MCF 10A (cell line): ENCODE measurements at regions not wholly inside any gene's neighbourhood (a gene's known extent, or its start where the extent isn't known, plus 50 kb on each side); places are given as distances from the start of the nearest gene placed in this dataset.

Source experiments
- BruUV-seq: library from RNA; stranded (reverse); fragments of 400-500 nt; replicated peaks from 2 replicates; lab custom pipeline; 2021; lab: Mats Ljungman, UMichigan
- CTCF ChIA-PET: fragments of 300-600 bp; sonication (Branson Sonifier 250); formaldehyde crosslinking; extraction: SDS; loops from one replicate; lab custom pipeline; 2021; ENCODE audit warnings: antibody characterized with exemption, inconsistent platforms; lab: Yijun Ruan, JAX
- POLR2A ChIA-PET: fragments of 300-600, 350-650 bp; sonication (Branson Sonifier 250); formaldehyde crosslinking; extraction: SDS; loops from one replicate; lab custom pipeline; 2020; ENCODE audit warnings: antibody characterized with exemption, inconsistent platforms; lab: Yijun Ruan, JAX
- DNase-seq: peaks from one replicate; pipeline ENCODE4 v3.0.0-alpha.2; 2018; ENCODE audit not compliant: unreplicated experiment
- H3K27ac Mint-ChIP-seq: one replicate; pipeline ENCODE4 v1.8.0; 2022; ENCODE audit warnings: mild to moderate bottlenecking, low read depth, mixed read lengths; ENCODE audit not compliant: unreplicated experiment
- H3K27me3 Mint-ChIP-seq: one replicate; pipeline ENCODE4 v1.8.0; 2022; ENCODE audit warnings: mixed read lengths; ENCODE audit not compliant: insufficient read depth, unreplicated experiment
- H3K36me3 Mint-ChIP-seq: one replicate; pipeline ENCODE4 v1.8.0; 2022; ENCODE audit warnings: mild to moderate bottlenecking, moderate library complexity, mixed read lengths; ENCODE audit not compliant: insufficient read depth, unreplicated experiment
- H3K4me1 Mint-ChIP-seq: one replicate; pipeline ENCODE4 v1.8.0; 2022; ENCODE audit warnings: mixed read lengths; ENCODE audit not compliant: insufficient read depth, unreplicated experiment
- H3K4me3 Mint-ChIP-seq: one replicate; pipeline ENCODE4 v1.8.0; 2022; ENCODE audit warnings: mild to moderate bottlenecking, moderate library complexity, mixed read lengths; ENCODE audit not compliant: unreplicated experiment
- H3K9me3 Mint-ChIP-seq: one replicate; pipeline ENCODE4 v1.8.0; 2022; ENCODE audit warnings: mixed read lengths; ENCODE audit not compliant: unreplicated experiment
- intact Hi-C: fragments of 100-400 bp; cut with micrococcal nuclease; formaldehyde crosslinking; loops from 2 replicates; pipeline ENCODE4 v1.14.1; 2022
- TF ChIP-seq, protein P1 (sequence below): fragments of 200-600 bp; IDR thresholded peaks from one replicate; pipeline ENCODE4 v1.8.0; 2022; ENCODE audit warnings: antibody characterized with exemption, mild to moderate bottlenecking; ENCODE audit not compliant: unreplicated experiment

DNA sequence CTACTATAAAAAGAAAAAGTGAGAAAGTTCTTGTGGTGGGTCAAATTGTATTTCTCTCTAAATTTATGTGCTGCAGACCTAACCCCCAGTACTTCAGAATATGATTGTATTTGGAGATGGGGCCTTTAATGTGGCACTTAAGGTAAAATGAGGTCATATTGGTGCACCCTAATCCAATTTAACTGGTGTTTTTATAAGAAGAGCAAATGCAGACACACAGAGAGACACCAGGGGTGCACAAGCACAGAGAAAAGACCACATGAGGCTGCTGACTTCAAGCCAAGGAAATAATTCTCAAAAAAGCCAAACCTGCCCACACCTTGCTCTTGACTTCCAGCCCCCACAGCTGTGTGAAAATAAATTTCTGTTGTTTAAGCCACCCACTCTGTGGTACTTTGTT is 80.2 kb upstream of the HTR4 start:
- ChIA-PET POLR2A (interaction anchor here (0.6 to 5.3 kb wide), 10 partner anchors 29 to 494 kb away, joined by 3 to 80 read pairs (median 4); no protein-coding TSS in a partner anchor), CTCF (interaction anchor here (0.5 to 23.9 kb wide), 56 partner anchors 9 to 1260 kb away, joined by 3 to 924 read pairs (median 5); partner anchors contain the start of gene ADRB2)
- BruUV-seq: no TSS peak
- Mint-ChIP-seq H3K4me1 (peaks cover 52% of the 10 kb centered on the region), H3K4me3 (no peak overlapping the region), H3K27me3 (no peaks in the 10 kb centered on the region), H3K27ac (no peak overlapping the region), H3K36me3 (no peaks in the 10 kb centered on the region), H3K9me3 (no peaks in the 10 kb centered on the region)
- no peak for DNase-seq
- intact Hi-C loops: loop anchor here (5.0 kb wide), 1 partner anchor 847 kb away; no protein-coding TSS in a partner anchor
- TF ChIP-seq, protein P1, sequence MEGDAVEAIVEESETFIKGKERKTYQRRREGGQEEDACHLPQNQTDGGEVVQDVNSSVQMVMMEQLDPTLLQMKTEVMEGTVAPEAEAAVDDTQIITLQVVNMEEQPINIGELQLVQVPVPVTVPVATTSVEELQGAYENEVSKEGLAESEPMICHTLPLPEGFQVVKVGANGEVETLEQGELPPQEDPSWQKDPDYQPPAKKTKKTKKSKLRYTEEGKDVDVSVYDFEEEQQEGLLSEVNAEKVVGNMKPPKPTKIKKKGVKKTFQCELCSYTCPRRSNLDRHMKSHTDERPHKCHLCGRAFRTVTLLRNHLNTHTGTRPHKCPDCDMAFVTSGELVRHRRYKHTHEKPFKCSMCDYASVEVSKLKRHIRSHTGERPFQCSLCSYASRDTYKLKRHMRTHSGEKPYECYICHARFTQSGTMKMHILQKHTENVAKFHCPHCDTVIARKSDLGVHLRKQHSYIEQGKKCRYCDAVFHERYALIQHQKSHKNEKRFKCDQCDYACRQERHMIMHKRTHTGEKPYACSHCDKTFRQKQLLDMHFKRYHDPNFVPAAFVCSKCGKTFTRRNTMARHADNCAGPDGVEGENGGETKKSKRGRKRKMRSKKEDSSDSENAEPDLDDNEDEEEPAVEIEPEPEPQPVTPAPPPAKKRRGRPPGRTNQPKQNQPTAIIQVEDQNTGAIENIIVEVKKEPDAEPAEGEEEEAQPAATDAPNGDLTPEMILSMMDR: no peak

DNA sequence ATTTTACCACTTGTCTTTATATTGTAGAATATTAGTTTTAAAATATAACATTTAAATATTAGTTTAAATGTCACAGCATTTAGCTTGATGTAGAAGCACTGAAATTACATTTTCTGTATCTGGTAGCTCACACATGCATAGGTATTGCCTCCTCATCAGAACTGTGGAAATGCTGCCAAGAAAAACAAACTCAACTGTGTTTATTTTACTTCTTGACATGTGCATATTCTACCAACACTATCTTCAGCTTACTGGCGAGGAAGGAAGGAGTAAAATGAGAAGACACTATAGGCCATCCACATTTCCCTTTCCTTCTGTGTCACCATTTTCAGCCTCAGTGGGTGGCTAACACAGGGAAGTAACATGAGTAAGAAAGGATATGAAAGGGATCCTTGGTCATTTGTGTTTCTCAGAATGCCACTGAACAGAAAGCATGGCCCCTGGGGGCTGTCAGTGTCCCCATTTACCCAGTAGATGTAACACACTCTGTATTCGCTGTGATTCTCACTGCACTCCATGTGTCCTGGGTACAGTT is 81.0 kb upstream of the HTR4 start:
- H3K27ac Mint-ChIP-seq: no peak overlapping the region
- no peaks in the 10 kb centered on the region for H3K27me3 Mint-ChIP-seq
- ChIA-PET POLR2A (interaction anchor here (1.0 to 4.3 kb wide), 10 partner anchors 91 to 493 kb away, joined by 3 to 30 read pairs (median 4); partner anchors contain the start of gene ADRB2), CTCF (interaction anchor here (0.5 to 23.9 kb wide), 31 partner anchors 9 to 615 kb away, joined by 3 to 924 read pairs (median 5); no protein-coding TSS in a partner anchor)
- H3K9me3 Mint-ChIP-seq: no peaks in the 10 kb centered on the region
- intact Hi-C loops: no loop called here
- no peak overlapping the region for H3K4me3 Mint-ChIP-seq
- TF ChIP-seq, protein P1: no peak
- no TSS peak for BruUV-seq
- no peaks in the 10 kb centered on the region for H3K36me3 Mint-ChIP-seq
- DNase-seq: peak; percentile 77
- peaks cover 46% of the 10 kb centered on the region for H3K4me1 Mint-ChIP-seq

DNA sequence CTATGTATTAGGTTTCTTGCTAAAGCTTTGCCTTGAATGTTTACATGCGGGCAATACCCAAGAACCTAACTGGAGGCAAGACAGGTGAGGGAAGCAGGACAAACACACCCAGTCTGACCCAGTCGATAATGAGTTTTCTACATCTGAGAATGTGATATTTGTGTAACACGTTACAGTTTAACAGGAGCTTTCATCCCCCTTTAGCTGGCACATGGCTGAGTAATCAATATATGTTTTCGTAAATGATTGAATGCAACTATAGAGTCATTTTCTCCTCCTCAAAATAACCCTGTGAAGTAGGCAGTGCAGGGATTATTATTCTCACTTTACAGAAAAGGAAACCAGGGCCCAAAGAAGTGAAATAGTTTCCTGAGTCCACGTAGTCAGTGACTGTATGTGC is 84.7 kb upstream of the HTR4 start:
- ChIA-PET POLR2A (interaction anchor here (0.9 to 6.4 kb wide), 4 partner anchors 20 to 297 kb away, joined by 3 to 69 read pairs (median 17); partner anchors contain the start of gene ADRB2), CTCF (interaction anchor here (0.6 to 23.9 kb wide), 24 partner anchors 9 to 525 kb away, joined by 3 to 924 read pairs (median 4); partner anchors contain the start of gene ADRB2)
- TF ChIP-seq, protein P1: no peak
- Mint-ChIP-seq H3K4me3 (no peak overlapping the region), H3K4me1 (peaks cover 21% of the 10 kb centered on the region), H3K36me3 (no peaks in the 10 kb centered on the region), H3K9me3 (no peaks in the 10 kb centered on the region), H3K27ac (no peak overlapping the region), H3K27me3 (no peaks in the 10 kb centered on the region)
- intact Hi-C loops: no loop called here
- no TSS peak for BruUV-seq
- DNase-seq: no peak

DNA sequence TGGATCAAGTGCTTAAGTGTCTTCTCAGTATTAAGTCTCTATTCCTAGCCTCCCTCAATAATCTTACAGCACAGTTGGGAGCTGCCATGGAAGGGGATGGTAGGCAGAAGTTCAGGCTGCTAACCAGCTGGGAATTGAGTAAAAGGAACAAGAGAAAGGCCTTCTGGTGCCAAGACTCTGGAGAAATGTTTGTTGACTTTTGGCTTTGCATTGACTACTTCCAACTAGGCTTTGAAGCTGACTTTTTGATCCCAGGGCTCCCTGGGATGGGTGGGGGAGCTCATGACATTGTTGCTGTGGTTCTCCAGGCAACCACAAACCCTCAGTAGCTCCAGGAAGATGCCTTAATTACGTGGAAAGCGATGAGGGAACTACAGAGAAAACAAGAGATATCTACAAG is 85.2 kb upstream of the HTR4 start:
- Mint-ChIP-seq H3K36me3 (no peaks in the 10 kb centered on the region), H3K4me3 (no peak overlapping the region), H3K4me1 (peaks cover 16% of the 10 kb centered on the region), H3K9me3 (no peaks in the 10 kb centered on the region), H3K27ac (no peak overlapping the region), H3K27me3 (no peaks in the 10 kb centered on the region)
- intact Hi-C loops: no loop called here
- ChIA-PET CTCF (interaction anchor here (0.6 to 23.9 kb wide), 26 partner anchors 9 to 526 kb away, joined by 3 to 924 read pairs (median 8); partner anchors contain the start of gene ADRB2), POLR2A (interaction anchor here (0.6 to 6.4 kb wide), 6 partner anchors 19 to 1067 kb away, joined by 3 to 69 read pairs (median 4); partner anchors contain the start of gene ADRB2)
- BruUV-seq: no TSS peak
- no peak for DNase-seq
- TF ChIP-seq, protein P1: no peak
